HG03159 (cell line): ENCODE measurements at regions not wholly inside any gene's neighbourhood (a gene's known extent, or its start where the extent isn't known, plus 50 kb on each side); places are given as distances from the start of the nearest gene placed in this dataset.

Experiments used
- ATAC-seq: cut with Tn5 transposase; IDR thresholded peaks from one replicate; pipeline ENCODE4 v1.9.1; 2021; ENCODE audit warnings: mild to moderate bottlenecking, moderate library complexity; ENCODE audit not compliant: unreplicated experiment

DNA sequence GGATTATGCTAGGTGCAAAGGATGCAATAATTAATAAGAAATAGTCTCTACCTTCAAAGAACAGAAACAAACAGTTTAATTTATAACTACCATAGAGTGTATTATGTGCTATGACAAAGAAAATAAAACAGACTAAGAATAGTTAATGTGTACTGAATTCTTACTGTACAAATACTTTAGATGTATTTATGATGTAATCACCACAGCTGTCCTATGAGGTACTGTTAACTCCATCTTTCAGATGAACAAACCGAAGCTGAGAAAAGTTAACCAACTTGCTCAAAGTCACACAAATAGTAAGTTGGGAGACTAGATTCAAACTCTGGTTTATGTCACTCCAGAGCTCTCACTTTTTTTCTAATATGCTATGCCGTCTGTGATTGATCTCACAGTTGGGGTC is 77.0 kb upstream of the FGGY start:
- ATAC-seq: no peak

GRCh38 chr1:59220356-59220755 is 76.5 kb upstream of the FGGY start:
- no peak for ATAC-seq

- ATAC-seq: no peak
Observed at GRCh38 chr1:59223198-59223597, 73.7 kb upstream of the FGGY start.

DNA sequence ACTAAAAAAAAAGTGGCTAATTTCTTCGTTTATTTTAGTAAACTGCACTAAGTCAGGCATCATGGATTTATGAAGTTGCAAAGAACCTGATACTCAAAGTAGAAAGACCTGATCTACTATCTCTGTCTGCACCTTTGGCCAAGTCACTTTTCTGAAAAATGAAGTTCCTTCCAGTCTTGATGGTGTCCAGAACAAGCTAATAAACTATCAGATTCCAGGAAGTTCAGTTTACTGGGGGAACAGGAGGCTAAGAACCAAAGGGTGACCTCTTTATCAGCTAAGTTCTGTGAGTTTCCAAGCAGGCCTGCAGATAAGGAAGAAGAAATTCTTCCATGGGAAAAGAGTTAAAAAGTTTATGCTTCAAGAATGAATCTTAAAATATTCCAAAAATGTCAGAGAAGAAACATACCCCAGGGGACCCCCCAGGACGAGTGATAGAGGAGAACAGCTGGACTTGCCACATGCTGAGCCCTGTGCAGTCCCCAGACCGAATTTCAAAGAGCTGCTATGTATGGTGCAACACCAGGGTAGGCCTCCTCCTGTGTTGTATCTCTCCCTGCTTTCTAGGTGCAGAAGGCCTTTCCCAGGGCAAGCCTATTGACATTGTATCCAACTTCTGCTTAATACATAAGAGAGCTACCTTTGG is 72.8 kb upstream of the FGGY start:
- ATAC-seq: no peak

- no peak for ATAC-seq
Observed at GRCh38 chr1:59225594-59226316, 71.1 kb upstream of the FGGY start.

GRCh38 chr1:59229138-59229537 is 67.8 kb upstream of the FGGY start:
- ATAC-seq: no peak

GRCh38 chr1:59230622-59231021 is 66.3 kb upstream of the FGGY start:
- no peak for ATAC-seq

- ATAC-seq: no peak
Observed at GRCh38 chr1:59232216-59232615, 64.7 kb upstream of the FGGY start.

GRCh38 chr1:59233444-59233843 is 63.5 kb upstream of the FGGY start:
- no peak for ATAC-seq

DNA sequence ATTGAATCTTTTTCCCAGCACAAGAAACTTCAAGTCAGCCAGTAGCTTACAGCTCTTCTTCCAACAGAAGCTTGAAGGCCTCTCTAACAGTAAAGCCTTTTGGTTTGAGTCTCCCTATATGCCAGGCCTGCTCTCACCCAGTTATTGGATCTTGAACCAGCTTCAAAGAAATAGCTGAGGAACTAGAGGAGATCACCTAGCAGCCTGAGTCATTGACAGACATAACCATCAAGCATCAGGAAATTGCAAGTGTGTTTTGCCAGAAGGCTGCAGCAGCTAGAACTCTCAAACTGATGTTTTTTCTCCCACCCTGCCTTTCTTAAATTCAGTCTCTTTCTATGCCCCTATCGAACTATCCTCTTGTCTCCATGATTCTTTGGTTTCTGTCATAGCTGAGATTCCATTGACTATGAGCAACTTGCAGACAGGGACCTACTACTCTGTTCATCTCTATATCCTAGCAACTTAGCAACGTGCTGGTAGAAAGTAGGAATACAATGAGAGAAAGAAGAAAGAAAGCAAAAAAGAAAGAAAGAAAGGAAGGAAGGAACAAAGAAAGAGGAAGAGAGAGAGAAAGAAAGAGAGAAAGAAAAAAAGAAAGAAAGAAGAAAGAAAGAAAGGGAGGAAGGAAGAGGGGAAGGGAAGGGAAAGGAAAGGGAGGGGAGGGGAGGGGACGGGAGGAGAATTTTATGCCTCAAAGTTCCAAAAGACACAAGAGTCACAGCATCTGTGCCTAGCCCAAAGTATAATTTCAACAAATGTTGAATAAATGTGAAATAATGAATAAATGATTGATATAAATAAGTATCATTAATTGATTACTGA is 60.0 kb upstream of the FGGY start:
- ATAC-seq: no peak

DNA sequence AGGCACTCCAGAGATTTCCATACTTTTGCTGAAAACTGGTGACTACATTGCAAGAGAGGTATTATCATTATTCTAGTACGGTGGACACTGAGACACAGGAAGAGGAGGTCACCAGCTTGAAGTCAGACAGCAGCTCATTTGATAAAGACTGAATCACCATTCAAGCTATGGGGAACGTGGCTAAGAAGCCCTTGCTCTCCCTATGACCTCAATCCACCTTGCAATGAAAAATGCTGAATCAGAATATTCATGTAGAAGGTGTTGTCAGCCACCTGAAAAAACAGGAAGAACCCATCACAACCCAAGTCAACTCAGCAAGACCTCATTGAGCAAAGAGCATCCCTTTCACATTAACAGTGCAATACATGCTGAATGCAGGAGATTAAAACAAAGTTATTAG is 59.0 kb upstream of the FGGY start:
- no peak for ATAC-seq

- ATAC-seq: no peak
Observed at GRCh38 chr1:59238333-59238934, 58.5 kb upstream of the FGGY start.

DNA sequence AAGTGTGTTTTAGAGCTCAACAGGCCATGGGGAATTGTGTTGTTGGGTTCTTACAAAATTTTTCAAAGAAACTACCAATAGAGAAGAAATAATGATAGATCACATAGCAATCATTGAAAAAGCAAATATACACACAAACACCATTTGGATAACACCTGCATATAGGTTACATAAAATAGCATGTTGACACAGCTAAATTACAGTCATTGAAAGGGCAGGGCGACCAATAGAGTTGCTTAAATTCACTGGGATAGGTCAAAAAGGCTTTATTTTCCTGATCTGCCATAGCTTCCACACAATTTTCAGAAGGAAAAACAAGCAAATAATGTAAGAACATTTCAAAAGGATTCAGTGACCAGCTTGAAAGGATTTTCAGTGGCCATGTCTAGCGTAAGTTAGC is 57.9 kb upstream of the FGGY start:
- ATAC-seq: no peak

DNA sequence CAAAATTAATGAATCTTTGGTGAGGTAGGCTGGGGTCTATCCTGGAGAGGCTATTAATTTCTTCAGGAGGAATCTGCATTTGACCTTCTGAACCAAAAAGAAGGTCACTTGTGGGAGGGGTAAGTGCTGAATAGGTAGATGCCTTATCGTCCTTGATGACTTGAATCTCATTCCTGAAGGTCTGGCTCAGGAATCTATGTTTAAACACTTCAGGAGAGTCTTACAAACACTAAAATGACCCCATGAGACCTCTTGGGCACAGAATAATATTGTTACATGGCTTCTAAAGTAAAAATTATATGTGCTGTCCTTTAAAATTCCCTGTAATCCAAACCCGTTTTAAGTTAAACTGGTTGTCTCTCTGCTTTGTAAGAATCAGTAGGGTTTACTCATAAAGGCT is 55.0 kb upstream of the FGGY start:
- ATAC-seq: no peak

GRCh38 chr1:59242370-59242769 is 54.5 kb upstream of the FGGY start:
- ATAC-seq: no peak

DNA sequence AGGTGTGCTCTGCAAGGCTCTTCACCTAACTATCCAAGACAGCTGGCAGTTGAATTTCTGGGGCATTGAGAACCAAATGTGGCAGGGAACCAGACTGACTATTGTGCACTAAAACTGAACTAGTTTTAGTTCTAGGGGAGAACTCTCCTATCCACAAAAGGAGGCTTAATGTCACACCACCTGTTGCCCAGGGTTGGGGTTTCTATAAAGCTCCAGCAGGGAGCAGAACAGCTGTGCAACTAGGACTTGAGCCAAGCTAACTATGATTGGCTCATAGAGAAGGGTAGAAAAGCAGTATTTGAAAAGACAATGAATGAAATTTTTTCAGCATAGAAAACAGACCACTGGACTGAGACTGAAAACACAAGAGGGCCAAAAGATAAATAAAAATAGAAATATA is 53.3 kb upstream of the FGGY start:
- ATAC-seq: no peak

DNA sequence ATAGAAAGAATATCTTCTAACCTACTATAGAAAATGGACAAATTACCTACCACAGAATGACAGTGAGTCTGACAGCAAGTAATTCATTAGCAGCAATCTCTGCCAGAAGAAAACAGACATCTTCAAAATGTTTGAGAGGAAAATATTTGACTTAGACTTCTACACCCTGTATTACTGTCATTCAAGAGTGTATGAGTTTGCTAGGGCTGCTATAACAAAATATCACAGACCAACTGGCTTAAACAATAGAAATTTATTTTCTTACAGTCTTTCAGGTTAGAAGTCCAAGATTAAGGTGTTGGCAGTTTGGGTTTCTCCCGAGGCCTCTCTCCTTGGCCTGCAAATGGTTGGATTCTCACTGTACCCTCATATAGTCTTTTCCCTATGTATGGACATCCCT is 52.9 kb upstream of the FGGY start:
- no peak for ATAC-seq

GRCh38 chr1:59244891-59245290 is 52.0 kb upstream of the FGGY start:
- no peak for ATAC-seq
